Fibroblast of lung (primary cell): ENCODE measurements at regions not wholly inside any gene's neighbourhood (a gene's known extent, or its start where the extent isn't known, plus 50 kb on each side); places are given as distances from the start of the nearest gene placed in this dataset.

Experiments
- EZH2 ChIP-seq: IDR thresholded peaks from 2 replicates; pipeline ENCODE4 v1.5.1; 2012; ENCODE audit warnings: low read length, control low read depth, mild to moderate bottlenecking; ENCODE audit errors: missing control alignments
- TF ChIP-seq, protein P1 (sequence below), 2 donors: IDR thresholded peaks in 1 of 2; conservative IDR thresholded peaks in 1 of 2; 1 replicate in 1 of 2; 2 replicates in 1 of 2; pipeline ENCODE4 v1.5.1; 2011 to 2012; ENCODE audit warnings: low read length in 2 of 2, control low read depth in 1 of 2, inconsistent platforms in 1 of 2, low read depth in 1 of 2, mild to moderate bottlenecking in 1 of 2

DNA sequence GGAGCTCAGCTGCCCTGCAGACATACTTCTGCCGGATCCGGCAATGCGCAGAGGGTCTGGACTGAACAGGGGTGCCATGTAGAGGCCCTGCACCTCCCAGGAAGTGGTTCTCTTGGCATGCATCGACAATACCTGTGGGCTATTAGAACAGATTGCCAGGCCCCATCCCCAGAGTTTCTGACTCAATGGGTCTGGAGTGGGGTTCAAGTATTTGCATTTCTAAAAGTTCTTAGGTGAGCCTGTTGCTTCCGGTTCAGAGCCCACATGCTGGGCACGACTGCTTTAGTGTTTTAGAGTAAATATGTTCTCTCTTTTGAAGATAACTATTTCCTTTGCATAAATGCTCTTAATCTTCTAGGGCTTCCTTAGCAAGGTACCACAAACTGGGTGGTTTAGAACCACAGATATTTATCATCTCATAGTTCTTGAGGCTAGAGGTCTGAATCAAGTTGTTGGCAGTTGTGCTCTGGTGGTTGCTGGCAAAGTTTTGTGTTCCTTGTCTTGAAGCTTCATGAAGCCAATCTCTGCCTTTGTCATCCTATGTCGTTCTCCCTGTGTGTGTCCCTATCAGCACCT, 435.5 kb downstream of the TCERG1L start:
- TF ChIP-seq, protein P1, sequence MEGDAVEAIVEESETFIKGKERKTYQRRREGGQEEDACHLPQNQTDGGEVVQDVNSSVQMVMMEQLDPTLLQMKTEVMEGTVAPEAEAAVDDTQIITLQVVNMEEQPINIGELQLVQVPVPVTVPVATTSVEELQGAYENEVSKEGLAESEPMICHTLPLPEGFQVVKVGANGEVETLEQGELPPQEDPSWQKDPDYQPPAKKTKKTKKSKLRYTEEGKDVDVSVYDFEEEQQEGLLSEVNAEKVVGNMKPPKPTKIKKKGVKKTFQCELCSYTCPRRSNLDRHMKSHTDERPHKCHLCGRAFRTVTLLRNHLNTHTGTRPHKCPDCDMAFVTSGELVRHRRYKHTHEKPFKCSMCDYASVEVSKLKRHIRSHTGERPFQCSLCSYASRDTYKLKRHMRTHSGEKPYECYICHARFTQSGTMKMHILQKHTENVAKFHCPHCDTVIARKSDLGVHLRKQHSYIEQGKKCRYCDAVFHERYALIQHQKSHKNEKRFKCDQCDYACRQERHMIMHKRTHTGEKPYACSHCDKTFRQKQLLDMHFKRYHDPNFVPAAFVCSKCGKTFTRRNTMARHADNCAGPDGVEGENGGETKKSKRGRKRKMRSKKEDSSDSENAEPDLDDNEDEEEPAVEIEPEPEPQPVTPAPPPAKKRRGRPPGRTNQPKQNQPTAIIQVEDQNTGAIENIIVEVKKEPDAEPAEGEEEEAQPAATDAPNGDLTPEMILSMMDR (conservative IDR thresholded peaks at IDR 0.05 in 1 of 2, IDR thresholded peaks at IDR 0.05 in 1 of 2; ENCODE audit: low read depth in 1 of 2, low read length in 2 of 2): no peak
- no peak for TF ChIP-seq EZH2
